IMR-90 (cell line): ENCODE measurements at regions not wholly inside any gene's neighbourhood (a gene's known extent, or its start where the extent isn't known, plus 50 kb on each side); places are given as distances from the start of the nearest gene placed in this dataset.

ENCODE experiments used
- ATAC-seq: fragments of 200-7000 bp; cut with Tn5 transposase; 2 replicates; pipeline ENCODE4 v1.9.1; 2020; ENCODE audit warnings: low read depth, mild to moderate bottlenecking, moderate library complexity
- BruUV-seq: library from RNA; stranded (reverse); fragments of 400-500 nt; replicated peaks from 2 replicates; lab custom pipeline; 2021; lab: Mats Ljungman, UMichigan
- CTCF ChIA-PET: fragments of 300-600 bp; formaldehyde crosslinking; extraction: SDS; loops from one replicate; lab custom pipeline; 2021; ENCODE audit warnings: antibody characterized with exemption; lab: Yijun Ruan, JAX
- POLR2A ChIA-PET: fragments of 300-600 bp; sonication (Branson Sonifier 250); formaldehyde crosslinking; loops from one replicate; lab custom pipeline; 2022; ENCODE audit warnings: antibody characterized with exemption; ENCODE audit not compliant: unreplicated experiment; lab: Charles Lee
- DNase-seq: peaks from one replicate; pipeline ENCODE4 v3.0.0; 2013
- H2AFZ ChIP-seq: replicated peaks from 2 replicates; pipeline ENCODE3; 2013; ENCODE audit warnings: low read length, mild to moderate bottlenecking; ENCODE audit not compliant: poor library complexity
- H2AK5ac ChIP-seq: 2 replicates; pipeline ENCODE4 v1.6.1; 2013; ENCODE audit warnings: low read depth, low read length, inconsistent platforms
- H2AK9ac ChIP-seq: replicated peaks from 2 replicates; pipeline ENCODE3; 2013; ENCODE audit warnings: mild to moderate bottlenecking, low read depth, low read length, moderate library complexity; ENCODE audit not compliant: poor library complexity
- H2BK120ac ChIP-seq: 2 replicates; pipeline ENCODE4 v1.6.1; 2013; ENCODE audit warnings: low read depth, low read length, inconsistent platforms
- H2BK15ac ChIP-seq: 3 replicates; pipeline ENCODE4 v1.6.1; 2013; ENCODE audit warnings: low read depth, low read length, inconsistent platforms
- H2BK20ac ChIP-seq: 2 replicates; pipeline ENCODE4 v1.6.1; 2013; ENCODE audit warnings: low read depth, mild to moderate bottlenecking, inconsistent platforms, low read length, moderate library complexity
- H2BK5ac ChIP-seq: 2 replicates; pipeline ENCODE4 v1.6.1; 2013; ENCODE audit warnings: mild to moderate bottlenecking, low read depth, low read length, inconsistent platforms; ENCODE audit not compliant: poor library complexity, severe bottlenecking
- H3K14ac ChIP-seq: replicated peaks from 2 replicates; pipeline ENCODE4 v1.6.1; 2013; ENCODE audit warnings: low read depth, low read length, inconsistent platforms
- H3K18ac ChIP-seq: 2 replicates; pipeline ENCODE4 v1.6.1; 2013; ENCODE audit warnings: low read depth, low read length, control low read depth
- H3K23ac ChIP-seq: 2 replicates; pipeline ENCODE4 v1.6.1; 2013; ENCODE audit warnings: low read depth, low read length, inconsistent platforms
- H3K27ac ChIP-seq: 2 replicates; pipeline ENCODE4 v1.5.1; 2013; ENCODE audit warnings: mild to moderate bottlenecking, control low read depth, low read length; ENCODE audit not compliant: insufficient read depth
- H3K27me3 ChIP-seq: 2 replicates; pipeline ENCODE4 v1.6.1; 2013; ENCODE audit warnings: low read length; ENCODE audit not compliant: control insufficient read depth, insufficient read depth
- H3K36me3 ChIP-seq: 2 replicates; pipeline ENCODE4 v1.6.1; 2013; ENCODE audit warnings: low read length, mixed read lengths; ENCODE audit not compliant: control insufficient read depth, insufficient read depth
- H3K4ac ChIP-seq: 2 replicates; pipeline ENCODE4 v1.6.1; 2013; ENCODE audit warnings: low read depth, low read length, inconsistent platforms
- H3K4me1 ChIP-seq: 2 replicates; pipeline ENCODE4 v1.6.1; 2013; ENCODE audit warnings: low read length, mixed read lengths; ENCODE audit not compliant: control insufficient read depth, insufficient read depth
- H3K4me2 ChIP-seq: 2 replicates; pipeline ENCODE4 v1.6.1; 2013; ENCODE audit warnings: low read depth, mild to moderate bottlenecking, control low read depth, low read length, moderate library complexity
- H3K4me3 ChIP-seq: 2 replicates; pipeline ENCODE4 v1.5.1; 2013; ENCODE audit warnings: low read depth, mild to moderate bottlenecking, control low read depth, low read length, moderate library complexity; ENCODE audit not compliant: insufficient read depth
- H3K56ac ChIP-seq: 2 replicates; pipeline ENCODE4 v1.6.1; 2013; ENCODE audit warnings: low read length, inconsistent platforms; ENCODE audit not compliant: insufficient read depth; ENCODE audit errors: extremely low read depth
- H3K79me1 ChIP-seq, 2 experiments: 2 replicates each; pipeline ENCODE4 v1.6.1; 2013; ENCODE audit warnings: low read length in 2 of 2, inconsistent platforms in 1 of 2, low read depth in 1 of 2
- H3K9ac ChIP-seq: 2 replicates; pipeline ENCODE4 v1.6.1; 2013; ENCODE audit warnings: low read depth, low read length, control low read depth
- H3K9me1 ChIP-seq: 2 replicates; pipeline ENCODE4 v1.6.1; 2013; ENCODE audit warnings: low read length, inconsistent platforms; ENCODE audit not compliant: insufficient read depth
- H3K9me3 ChIP-seq: 2 replicates; pipeline ENCODE4 v1.6.1; 2013; ENCODE audit warnings: low read length; ENCODE audit not compliant: control insufficient read depth, insufficient read depth
- H4K20me1 ChIP-seq: 2 replicates; pipeline ENCODE4 v1.6.1; 2013; ENCODE audit warnings: low read length, inconsistent platforms; ENCODE audit not compliant: insufficient read depth
- H4K5ac ChIP-seq: 2 replicates; pipeline ENCODE4 v1.6.1; 2013; ENCODE audit warnings: mild to moderate bottlenecking, low read depth, low read length, control low read depth
- H4K8ac ChIP-seq, 2 experiments: 2 replicates each; pipeline ENCODE4 v1.6.1; 2013; ENCODE audit warnings: low read depth in 2 of 2, low read length in 2 of 2, control low read depth in 1 of 2, inconsistent platforms in 1 of 2
- H4K91ac ChIP-seq: 2 replicates; pipeline ENCODE4 v1.6.1; 2013; ENCODE audit warnings: low read depth, low read length, inconsistent platforms; ENCODE audit not compliant: insufficient read depth
- BHLHE40 ChIP-seq: fragments of 150-350 bp; IDR thresholded peaks from 2 replicates; pipeline ENCODE4 v1.6.1; 2016; ENCODE audit warnings: mild to moderate bottlenecking, low read depth, low read length
- CEBPB ChIP-seq: IDR thresholded peaks from 2 replicates; pipeline ENCODE4 v1.6.1; 2012; ENCODE audit warnings: low read depth, low read length, improper control_type of control experiment
- CHD1 ChIP-seq: IDR thresholded peaks from 2 replicates; pipeline ENCODE4 v1.6.1; 2012; ENCODE audit warnings: low read depth, low read length, improper control_type of control experiment
- CTCF ChIP-seq: conservative IDR thresholded peaks from 2 replicates; pipeline ENCODE4 v1.5.1; 2012; ENCODE audit warnings: mild to moderate bottlenecking, low read depth, low read length, improper control_type of control experiment
- FOS ChIP-seq: fragments of 150-350 bp; IDR thresholded peaks from 2 replicates; pipeline ENCODE4 v1.6.1; 2016; ENCODE audit warnings: low read depth, low read length
- MAFK ChIP-seq: IDR thresholded peaks from 2 replicates; pipeline ENCODE4 v1.6.1; 2012; ENCODE audit warnings: low read depth, low read length, improper control_type of control experiment
- MAZ ChIP-seq: IDR thresholded peaks from 2 replicates; pipeline ENCODE4 v1.6.1; 2012; ENCODE audit warnings: low read depth, mild to moderate bottlenecking, low read length, improper control_type of control experiment, moderate library complexity, borderline replicate concordance
- NFE2L2 ChIP-seq: fragments of 150-350 bp; IDR thresholded peaks from 2 replicates; pipeline ENCODE4 v1.6.1; 2016; ENCODE audit warnings: low read depth, mild to moderate bottlenecking, low read length
- POLR2A ChIP-seq: IDR thresholded peaks from 2 replicates; pipeline ENCODE4 v1.6.1; 2012; ENCODE audit warnings: mild to moderate bottlenecking, low read depth, low read length
- RCOR1 ChIP-seq: IDR thresholded peaks from 2 replicates; pipeline ENCODE4 v1.6.1; 2012; ENCODE audit warnings: mild to moderate bottlenecking, low read length, improper control_type of control experiment; ENCODE audit not compliant: insufficient replicate concordance
- RFX5 ChIP-seq: IDR thresholded peaks from 2 replicates; pipeline ENCODE4 v1.8.0; 2012; ENCODE audit warnings: low read depth, mild to moderate bottlenecking, low read length, moderate library complexity
- USF2 ChIP-seq: fragments of 150-350 bp; IDR thresholded peaks from 2 replicates; pipeline ENCODE4 v1.6.1; 2017; ENCODE audit warnings: mild to moderate bottlenecking, antibody characterized with exemption, low read length, low read depth
- WGBS, 2 experiments: methylation state at CpG; one replicate each; pipeline versions ENCODE4 v1.1.5 to v1.1.7; 2013; ENCODE audit warnings: missing lambda C conversion rate in 2 of 2; ENCODE audit not compliant: insufficient read length in 1 of 2; ENCODE audit errors: extremely low coverage in 2 of 2; 5-methylcytosine and 5-hydroxymethylcytosine counted together
- dilution Hi-C: fragments of 300-500 bp; cut with HindIII; formaldehyde crosslinking; loops from one replicate; pipeline ENCODE4 v1.14.3; 2018; ENCODE audit warnings: low sequenced_read_pairs; ENCODE audit not compliant: unreplicated experiment
- in situ Hi-C: fragments of 300-500 bp; cut with MboI; formaldehyde crosslinking; loops from 3 replicates; pipeline ENCODE4 v1.14.3; 2019; ENCODE audit warnings: low sequenced_read_pairs, inconsistent platforms, mixed read lengths
- intact Hi-C: fragments of 100-400 bp; cut with micrococcal nuclease; formaldehyde crosslinking; loops from 2 replicates; pipeline ENCODE4 v1.10.0; 2022
- TF ChIP-seq, protein P1 (sequence below): fragments of 150-350 bp; IDR thresholded peaks from 2 replicates; pipeline ENCODE4 v1.6.1; 2016; ENCODE audit warnings: low read depth, mild to moderate bottlenecking, low read length, moderate library complexity, borderline replicate concordance

DNA sequence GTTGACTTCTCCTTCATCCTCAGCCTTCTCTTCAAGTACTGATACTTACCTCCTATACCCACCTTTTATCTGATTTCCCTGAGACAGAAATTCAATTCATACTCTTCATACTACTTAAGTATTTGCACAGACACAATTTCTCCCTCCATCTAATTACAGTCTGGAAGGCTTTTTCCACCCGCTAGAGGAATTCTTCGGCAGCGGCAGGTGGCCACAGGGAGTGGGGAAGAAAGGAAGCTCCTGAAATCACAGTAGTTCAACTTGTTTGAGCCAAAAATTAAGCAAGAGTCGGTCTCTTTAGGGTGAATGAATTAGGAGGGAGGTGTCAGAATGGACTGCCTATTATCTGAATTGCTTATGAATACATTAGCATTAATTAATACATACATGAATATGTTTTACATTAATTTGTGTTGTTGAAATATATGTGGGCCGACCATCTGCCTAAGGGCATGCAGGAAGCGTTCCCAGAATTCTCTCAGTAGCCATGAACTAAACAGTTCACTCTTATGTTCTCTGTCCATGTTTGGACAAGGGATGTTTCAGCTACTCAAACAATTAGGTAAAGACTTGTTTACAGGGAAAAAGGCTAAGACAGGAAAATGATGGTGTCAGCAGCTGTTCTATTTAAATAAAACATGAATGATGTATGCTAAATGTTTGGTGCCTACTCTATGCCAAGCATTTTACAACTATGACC is 101.4 kb upstream of the SMARCA2 start:
- Histone ChIP-seq H2AFZ (no peak overlapping the region), H3K56ac (no peak overlapping the region), H3K27me3 (no peaks in the 10 kb centered on the region), H2BK15ac (no peak overlapping the region), H3K4ac (no peak overlapping the region), H3K9me3 (no peaks in the 10 kb centered on the region), H4K8ac (no peak overlapping the region), H4K91ac (no peak overlapping the region), H3K4me2 (no peak overlapping the region), H4K20me1 (no peaks in the 10 kb centered on the region), H4K5ac (no peak overlapping the region), H2BK120ac (no peak overlapping the region), H2BK5ac (no peak overlapping the region), H2AK9ac (no peak overlapping the region), H2BK20ac (no peak overlapping the region), H3K18ac (no peak overlapping the region), H3K9me1 (no peaks in the 10 kb centered on the region), H3K4me3 (no peak overlapping the region), H3K36me3 (no peaks in the 10 kb centered on the region), H2AK5ac (no peak overlapping the region), H3K4me1 (no peaks in the 10 kb centered on the region), H3K14ac (no peak overlapping the region), H3K9ac (no peak overlapping the region), H3K79me1 (no peaks in the 10 kb centered on the region), H3K23ac (no peak overlapping the region), H3K27ac (no peak overlapping the region)
- dilution Hi-C loops (no loop called here), intact Hi-C loops (no loop called here), in situ Hi-C loops (no loop called here)
- DNase-seq, result no peak
- TF ChIP-seq POLR2A (no peak), MAFK (no peak), CEBPB (no peak), RFX5 (no peak), FOS (no peak), MAZ (no peak), NFE2L2 (no peak), USF2 (no peak), BHLHE40 (no peak), CHD1 (no peak), CTCF (no peak), RCOR1 (no peak)
- TF ChIP-seq, protein P1, sequence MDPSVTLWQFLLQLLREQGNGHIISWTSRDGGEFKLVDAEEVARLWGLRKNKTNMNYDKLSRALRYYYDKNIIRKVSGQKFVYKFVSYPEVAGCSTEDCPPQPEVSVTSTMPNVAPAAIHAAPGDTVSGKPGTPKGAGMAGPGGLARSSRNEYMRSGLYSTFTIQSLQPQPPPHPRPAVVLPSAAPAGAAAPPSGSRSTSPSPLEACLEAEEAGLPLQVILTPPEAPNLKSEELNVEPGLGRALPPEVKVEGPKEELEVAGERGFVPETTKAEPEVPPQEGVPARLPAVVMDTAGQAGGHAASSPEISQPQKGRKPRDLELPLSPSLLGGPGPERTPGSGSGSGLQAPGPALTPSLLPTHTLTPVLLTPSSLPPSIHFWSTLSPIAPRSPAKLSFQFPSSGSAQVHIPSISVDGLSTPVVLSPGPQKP, result no peak
- ATAC-seq, result no peak
- ChIA-PET CTCF (no interaction called here), POLR2A (no interaction called here)
- no CpG with 5 or more reads among the region's 6 CpGs for WGBS, 2 experiments
- no TSS peak for BruUV-seq
